ENCODE measurements at regions not wholly inside any gene's neighbourhood (a gene's known extent, or its start where the extent isn't known, plus 50 kb on each side); places are given as distances from the start of the nearest gene placed in this dataset.

DNA sequence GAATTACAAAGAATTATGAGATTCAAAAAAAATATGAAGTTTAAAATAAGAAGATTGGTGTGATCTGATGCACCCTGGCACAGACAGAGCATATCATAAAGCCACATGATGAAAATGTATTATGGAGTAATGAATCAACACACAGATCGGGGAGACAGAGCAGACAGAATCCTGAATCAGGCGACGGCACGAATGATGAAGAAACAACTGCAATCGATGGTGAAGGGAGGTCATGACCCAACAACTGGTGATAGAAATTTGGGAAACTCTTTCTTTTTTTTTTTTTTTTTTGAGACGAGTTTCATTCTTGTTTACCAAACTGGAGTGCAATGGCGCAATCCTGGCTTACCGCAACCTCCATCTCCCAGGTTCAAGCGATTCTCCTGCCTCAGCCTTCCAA, 1054.0 kb downstream of the TYW1 start:
- WGBS, 2 donors: 79% methylated on average over 9 of the region's 9 CpGs
- no peak overlapping the region for H3K27ac ChIP-seq
- H3K9me3 ChIP-seq: no peaks in the 10 kb centered on the region
- no peaks in the 10 kb centered on the region for H3K4me1 ChIP-seq
- DNase-seq (no peak), ATAC-seq (ENCODE audit: low FRiP score in 2 of 2) (no peak)
- TF ChIP-seq POLR2A (IDR thresholded peaks at IDR 0.05): no peak
- TF ChIP-seq, protein P1, sequence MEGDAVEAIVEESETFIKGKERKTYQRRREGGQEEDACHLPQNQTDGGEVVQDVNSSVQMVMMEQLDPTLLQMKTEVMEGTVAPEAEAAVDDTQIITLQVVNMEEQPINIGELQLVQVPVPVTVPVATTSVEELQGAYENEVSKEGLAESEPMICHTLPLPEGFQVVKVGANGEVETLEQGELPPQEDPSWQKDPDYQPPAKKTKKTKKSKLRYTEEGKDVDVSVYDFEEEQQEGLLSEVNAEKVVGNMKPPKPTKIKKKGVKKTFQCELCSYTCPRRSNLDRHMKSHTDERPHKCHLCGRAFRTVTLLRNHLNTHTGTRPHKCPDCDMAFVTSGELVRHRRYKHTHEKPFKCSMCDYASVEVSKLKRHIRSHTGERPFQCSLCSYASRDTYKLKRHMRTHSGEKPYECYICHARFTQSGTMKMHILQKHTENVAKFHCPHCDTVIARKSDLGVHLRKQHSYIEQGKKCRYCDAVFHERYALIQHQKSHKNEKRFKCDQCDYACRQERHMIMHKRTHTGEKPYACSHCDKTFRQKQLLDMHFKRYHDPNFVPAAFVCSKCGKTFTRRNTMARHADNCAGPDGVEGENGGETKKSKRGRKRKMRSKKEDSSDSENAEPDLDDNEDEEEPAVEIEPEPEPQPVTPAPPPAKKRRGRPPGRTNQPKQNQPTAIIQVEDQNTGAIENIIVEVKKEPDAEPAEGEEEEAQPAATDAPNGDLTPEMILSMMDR (IDR thresholded peaks at IDR 0.05): no peak
- TF ChIP-seq EP300 (IDR thresholded peaks at IDR 0.05): no peak
- TF ChIP-seq POLR2AphosphoS5 (IDR thresholded peaks at IDR 0.05): no peak
- no peak overlapping the region for H3K4me3 ChIP-seq
- no peaks in the 10 kb centered on the region for H3K27me3 ChIP-seq
- H3K36me3 ChIP-seq: no peaks in the 10 kb centered on the region

DNA sequence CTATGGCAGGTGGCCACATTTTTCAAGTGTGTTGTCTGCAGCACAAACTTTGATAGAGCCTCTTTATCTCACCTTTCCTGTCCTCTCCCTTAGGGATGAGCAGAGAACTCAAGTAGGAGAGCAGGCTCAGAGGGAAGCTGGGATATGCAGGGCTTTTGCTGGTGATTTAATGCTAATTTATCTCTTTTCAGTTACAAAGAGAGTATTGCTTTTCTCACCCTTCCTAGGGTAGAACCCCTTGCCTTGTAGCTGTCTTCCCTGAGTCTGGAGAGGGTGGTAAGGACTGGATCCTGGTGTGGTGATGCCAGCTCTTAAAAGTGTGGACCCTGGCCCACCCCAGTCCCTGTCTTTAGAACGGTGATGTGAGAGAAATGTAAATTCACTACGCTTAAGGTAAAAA, 1061.4 kb downstream of the TYW1 start:
- H3K27ac ChIP-seq: no peak overlapping the region
- no peak for TF ChIP-seq POLR2A (IDR thresholded peaks at IDR 0.05)
- TF ChIP-seq EP300 (IDR thresholded peaks at IDR 0.05): no peak
- TF ChIP-seq, protein P1 (IDR thresholded peaks at IDR 0.05): no peak
- no peak for TF ChIP-seq POLR2AphosphoS5 (IDR thresholded peaks at IDR 0.05)
- no peaks in the 10 kb centered on the region for H3K27me3 ChIP-seq
- 57 to 62% methylated on average over 2 of the region's 2 CpGs for WGBS, 2 donors
- no peaks in the 10 kb centered on the region for H3K9me3 ChIP-seq
- no peaks in the 10 kb centered on the region for H3K4me1 ChIP-seq
- no peaks in the 10 kb centered on the region for H3K36me3 ChIP-seq
- ATAC-seq (ENCODE audit: low FRiP score in 2 of 2) (no peak), DNase-seq (no peak)
- no peak overlapping the region for H3K4me3 ChIP-seq

DNA sequence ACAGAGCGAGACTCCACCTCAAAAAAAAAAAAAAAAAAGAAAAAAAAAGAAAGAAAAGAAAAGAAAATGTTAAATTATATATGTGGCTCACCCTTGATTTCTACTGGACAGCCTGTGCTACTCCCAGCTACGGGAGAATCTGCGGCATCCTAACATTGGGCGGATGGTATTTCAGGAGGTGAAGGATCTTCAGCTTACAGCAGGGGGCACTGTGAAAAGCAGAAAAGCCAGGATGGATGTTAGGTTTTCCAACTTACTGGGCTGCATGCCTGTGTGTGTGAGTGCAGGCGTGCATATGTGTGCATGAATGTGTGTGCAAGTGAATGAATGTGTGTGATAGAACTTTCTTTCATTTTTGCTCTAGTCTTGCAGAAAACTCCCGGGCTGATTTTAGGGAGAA, 1066.5 kb downstream of the TYW1 start:
- Histone ChIP-seq H3K36me3 (no peaks in the 10 kb centered on the region), H3K4me1 (no peaks in the 10 kb centered on the region), H3K27ac (no peak overlapping the region), H3K9me3 (no peaks in the 10 kb centered on the region), H3K4me3 (no peak overlapping the region), H3K27me3 (no peaks in the 10 kb centered on the region)
- TF ChIP-seq POLR2A (IDR thresholded peaks at IDR 0.05): no peak
- TF ChIP-seq, protein P1 (IDR thresholded peaks at IDR 0.05): peak in 2 of 6 experiments; percentile 6 to 20
- peak in 1 of 2 donors; percentile 21 for ATAC-seq (ENCODE audit: low FRiP score in 2 of 2)
- no peak for DNase-seq
- 74 to 80% methylated on average over 5 to 6 of the region's 6 CpGs for WGBS, 2 donors

DNA sequence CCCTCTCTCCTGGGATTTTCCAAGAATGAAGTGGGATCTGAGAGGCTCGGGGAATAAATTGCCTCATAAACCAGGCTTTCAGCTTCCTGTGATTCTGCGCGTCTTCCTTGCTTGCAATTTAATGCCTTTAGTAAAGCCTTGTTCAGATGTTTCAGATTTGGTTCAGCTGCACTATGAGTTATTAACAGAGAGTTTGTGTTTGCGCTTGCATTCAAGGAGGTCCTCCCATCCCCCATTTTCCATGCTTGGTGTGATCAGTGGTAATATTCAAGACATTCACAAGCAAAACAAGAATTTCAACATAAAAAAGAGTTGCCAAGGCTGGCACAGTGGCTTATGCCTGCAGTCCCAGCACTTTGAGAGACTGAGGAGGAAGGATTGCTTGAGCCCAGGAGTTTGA, 1068.9 kb downstream of the TYW1 start:
- no peaks in the 10 kb centered on the region for H3K4me1 ChIP-seq
- ATAC-seq (ENCODE audit: low FRiP score in 2 of 2) (no peak), DNase-seq (no peak)
- H3K27me3 ChIP-seq: no peaks in the 10 kb centered on the region
- no peak overlapping the region for H3K27ac ChIP-seq
- H3K9me3 ChIP-seq: no peaks in the 10 kb centered on the region
- no peak overlapping the region for H3K4me3 ChIP-seq
- 90 to 92% methylated on average over 4 of the region's 4 CpGs for WGBS, 2 donors
- H3K36me3 ChIP-seq: no peaks in the 10 kb centered on the region
- TF ChIP-seq POLR2A (IDR thresholded peaks at IDR 0.05) (no peak), EP300 (IDR thresholded peaks at IDR 0.05) (no peak), POLR2AphosphoS5 (IDR thresholded peaks at IDR 0.05) (no peak)
- TF ChIP-seq, protein P1 (IDR thresholded peaks at IDR 0.05): no peak

DNA sequence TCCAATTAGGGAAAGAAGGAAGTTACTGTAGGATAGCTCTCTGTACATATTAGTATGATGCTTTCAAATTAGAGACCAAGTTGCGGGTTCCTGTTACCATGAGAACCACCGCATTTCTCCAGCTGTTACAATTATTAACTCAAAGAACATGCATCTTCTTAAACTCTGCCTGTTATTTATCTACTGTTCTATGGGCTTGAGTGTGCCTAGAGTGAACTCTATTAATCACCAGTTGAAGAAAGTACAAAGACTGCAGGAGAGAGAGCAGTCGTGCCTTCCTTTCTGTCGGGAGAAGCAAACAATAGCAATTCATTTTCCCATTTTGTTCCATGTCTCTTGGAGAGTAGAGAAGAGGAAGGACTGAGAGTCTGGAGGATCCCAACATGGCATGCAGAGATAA, 1071.2 kb downstream of the TYW1 start:
- 40 to 48% methylated on average over 4 of the region's 4 CpGs for WGBS, 2 donors
- H3K27me3 ChIP-seq: no peaks in the 10 kb centered on the region
- no peaks in the 10 kb centered on the region for H3K4me1 ChIP-seq
- no peaks in the 10 kb centered on the region for H3K36me3 ChIP-seq
- no peaks in the 10 kb centered on the region for H3K9me3 ChIP-seq
- TF ChIP-seq EP300 (IDR thresholded peaks at IDR 0.05): no peak
- TF ChIP-seq, protein P1 (IDR thresholded peaks at IDR 0.05): no peak
- no peak for TF ChIP-seq POLR2AphosphoS5 (IDR thresholded peaks at IDR 0.05)
- no peak for TF ChIP-seq POLR2A (IDR thresholded peaks at IDR 0.05)
- no peak overlapping the region for H3K27ac ChIP-seq
- ATAC-seq (ENCODE audit: low FRiP score in 2 of 2): no peak
- DNase-seq: no peak
- no peak overlapping the region for H3K4me3 ChIP-seq
